GM18511 (cell line): ENCODE measurements at regions not wholly inside any gene's neighbourhood (a gene's known extent, or its start where the extent isn't known, plus 50 kb on each side); places are given as distances from the start of the nearest gene placed in this dataset.
A peak's percentile ranks its signal among the peaks of the same experiment; 100 is the strongest.

ENCODE experiments used
- ATAC-seq: cut with Tn5 transposase; IDR thresholded peaks from one replicate; pipeline ENCODE4 v1.9.1; 2021; ENCODE audit warnings: mild to moderate bottlenecking, moderate library complexity; ENCODE audit not compliant: unreplicated experiment

- no peak for ATAC-seq
Observed at GRCh38 chr4:85376285-85376684, 98.7 kb upstream of the ARHGAP24 start.

GRCh38 chr4:85381968-85382367 lies 93.0 kb upstream of the ARHGAP24 start:
- no peak for ATAC-seq

GRCh38 chr4:85391071-85391470 lies 83.9 kb upstream of the ARHGAP24 start:
- ATAC-seq, result no peak

GRCh38 chr4:85391589-85392410 lies 83.2 kb upstream of the ARHGAP24 start:
- ATAC-seq, result peak; percentile 90

GRCh38 chr4:85393201-85393600 lies 81.7 kb upstream of the ARHGAP24 start:
- ATAC-seq, result peak; percentile 58

GRCh38 chr4:85398276-85398675 lies 76.7 kb upstream of the ARHGAP24 start:
- ATAC-seq, result no peak

GRCh38 chr4:85399270-85399669 lies 75.7 kb upstream of the ARHGAP24 start:
- ATAC-seq, result peak; percentile 85

GRCh38 chr4:85402371-85402770 lies 72.6 kb upstream of the ARHGAP24 start:
- no peak for ATAC-seq

GRCh38 chr4:85406185-85406584 lies 68.8 kb upstream of the ARHGAP24 start:
- ATAC-seq, result no peak

GRCh38 chr4:85407546-85407945 lies 67.4 kb upstream of the ARHGAP24 start:
- no peak for ATAC-seq

- no peak for ATAC-seq
Observed at GRCh38 chr4:85408301-85408700, 66.6 kb upstream of the ARHGAP24 start.

- ATAC-seq, result no peak
Observed at GRCh38 chr4:85409251-85409650, 65.7 kb upstream of the ARHGAP24 start.

- no peak for ATAC-seq
Observed at GRCh38 chr4:85411386-85411785, 63.6 kb upstream of the ARHGAP24 start.

GRCh38 chr4:85414972-85415371 lies 60.0 kb upstream of the ARHGAP24 start:
- no peak for ATAC-seq

GRCh38 chr4:85416094-85416493 lies 58.9 kb upstream of the ARHGAP24 start:
- ATAC-seq, result no peak

- no peak for ATAC-seq
Observed at GRCh38 chr4:85419103-85419502, 55.8 kb upstream of the ARHGAP24 start.

GRCh38 chr4:85420831-85421230 lies 54.1 kb upstream of the ARHGAP24 start:
- no peak for ATAC-seq

GRCh38 chr4:85423431-85423830 lies 51.5 kb upstream of the ARHGAP24 start:
- peak; percentile 74 for ATAC-seq
